Muscle of arm (tissue), 1 donor: ENCODE measurements at regions not wholly inside any gene's neighbourhood (a gene's known extent, or its start where the extent isn't known, plus 50 kb on each side); places are given as distances from the start of the nearest gene placed in this dataset.
"Not testable (repeated sequence)": the region's sequence is repeated elsewhere in the genome, so short reads cannot be mapped to it uniquely, and the experiment has no call there.

ENCODE experiments used
- DNase-seq: peaks from one replicate; pipeline ENCODE4 v3.0.0-alpha.2; 2013

DNA sequence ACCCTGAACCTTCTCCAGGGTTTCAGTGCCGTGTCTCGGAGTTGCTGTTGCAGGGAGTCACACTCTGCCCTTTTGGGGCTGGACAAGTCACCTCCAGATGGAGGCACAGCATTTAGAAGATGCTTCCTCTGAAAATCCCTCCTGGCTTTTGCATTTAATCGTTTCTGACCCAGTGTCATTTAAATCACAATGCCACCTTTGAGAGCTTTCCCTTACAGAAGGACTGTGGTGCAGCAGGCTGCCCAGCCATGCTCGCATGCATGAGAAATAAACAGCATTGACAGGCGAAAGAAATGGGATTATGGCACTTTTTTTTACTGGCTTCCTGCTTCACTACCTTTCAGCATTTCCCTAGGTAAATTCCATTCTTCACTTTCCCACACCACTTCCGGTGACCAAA lies 113.4 kb upstream of the DYRK2 start:
- no peak for DNase-seq

DNA sequence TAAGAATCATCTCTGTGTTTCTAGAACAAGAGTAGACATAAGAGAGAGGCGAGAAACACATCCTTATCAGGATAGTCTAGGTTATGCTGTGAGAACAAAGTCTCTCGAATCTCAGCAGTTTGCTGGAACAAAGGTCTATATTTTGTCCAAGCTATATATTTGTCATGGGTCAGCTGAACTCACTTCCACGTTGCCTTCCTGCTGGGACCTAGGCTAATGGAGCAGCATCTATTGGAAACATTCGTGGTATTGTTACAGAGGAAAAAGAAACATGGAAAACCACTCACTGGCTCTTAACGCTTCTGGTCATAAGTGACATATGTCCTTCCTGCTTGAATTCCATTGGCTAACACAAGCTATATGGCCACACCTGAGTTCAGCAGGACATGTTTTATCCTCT lies 112.6 kb upstream of the DYRK2 start:
- DNase-seq = no peak

DNA sequence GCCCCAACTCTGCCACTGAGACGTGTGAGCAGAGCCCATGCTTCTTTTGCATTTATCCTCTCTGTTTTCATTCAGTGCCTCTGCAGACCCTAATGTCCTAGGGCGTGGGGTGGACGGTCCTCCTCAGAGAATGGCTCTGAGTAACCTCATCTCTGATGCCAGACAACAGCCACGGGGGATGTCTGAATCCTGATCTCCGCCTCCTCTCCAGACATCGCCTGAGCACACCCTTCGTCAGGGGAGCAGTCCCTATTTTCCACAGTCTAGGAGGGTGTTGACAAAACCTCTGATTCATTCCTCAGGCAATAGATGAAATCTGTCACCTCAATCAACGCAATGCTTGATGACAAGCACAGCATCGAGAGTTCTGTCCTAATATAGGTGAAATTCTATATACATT lies 109.2 kb upstream of the DYRK2 start:
- no peak for DNase-seq

DNA sequence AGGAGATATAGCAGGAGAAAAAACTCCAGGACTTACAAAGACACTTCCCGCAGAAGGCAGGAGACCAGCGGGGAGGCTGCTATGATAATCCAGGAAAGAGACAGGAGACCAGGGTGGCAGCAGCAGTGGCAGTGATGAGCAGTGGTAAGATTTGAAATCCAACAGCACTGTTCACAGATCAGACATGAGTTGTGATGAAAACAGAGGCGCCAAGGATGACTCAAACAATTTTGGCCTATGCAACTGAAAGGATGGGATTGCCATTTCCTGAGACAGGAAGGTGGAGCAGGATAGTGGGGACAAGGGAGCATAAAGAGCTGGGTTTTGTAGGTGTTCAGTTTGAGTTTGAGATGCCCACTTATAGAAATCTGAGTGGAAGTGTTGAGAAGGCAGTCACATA lies 108.6 kb upstream of the DYRK2 start:
- no peak for DNase-seq

DNA sequence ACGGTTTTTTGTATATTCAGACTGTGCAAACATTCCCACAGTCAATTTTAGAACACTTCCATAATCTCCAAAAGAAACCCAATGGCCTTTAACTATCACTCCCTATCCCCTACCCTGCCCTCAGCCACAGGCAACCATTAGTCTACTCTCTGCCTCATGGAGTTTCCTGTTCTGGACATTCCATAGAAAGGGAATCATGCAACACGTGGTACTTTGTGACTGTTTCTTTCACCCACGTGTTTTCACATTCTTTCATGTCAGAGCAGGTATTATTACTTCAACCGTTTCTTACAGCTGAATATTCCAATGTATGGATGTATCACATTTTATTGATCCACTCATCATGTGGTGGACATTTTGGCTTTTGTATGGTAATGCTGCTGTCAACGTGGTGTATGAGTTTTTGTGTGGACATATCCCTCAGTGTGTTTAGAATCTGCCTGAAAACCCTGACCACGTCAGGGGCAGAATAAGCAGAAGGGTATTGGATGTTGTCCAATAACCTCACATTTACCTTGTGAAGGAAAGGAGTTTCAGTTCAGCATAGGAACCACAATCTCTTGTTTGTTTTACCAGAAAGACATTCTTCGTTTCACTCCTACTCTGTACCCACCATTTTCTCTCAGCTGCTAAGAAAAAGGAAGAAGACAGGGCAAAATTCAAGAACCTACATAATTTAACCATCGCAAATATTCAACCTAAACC lies 107.5 kb upstream of the DYRK2 start:
- DNase-seq = no peak

DNA sequence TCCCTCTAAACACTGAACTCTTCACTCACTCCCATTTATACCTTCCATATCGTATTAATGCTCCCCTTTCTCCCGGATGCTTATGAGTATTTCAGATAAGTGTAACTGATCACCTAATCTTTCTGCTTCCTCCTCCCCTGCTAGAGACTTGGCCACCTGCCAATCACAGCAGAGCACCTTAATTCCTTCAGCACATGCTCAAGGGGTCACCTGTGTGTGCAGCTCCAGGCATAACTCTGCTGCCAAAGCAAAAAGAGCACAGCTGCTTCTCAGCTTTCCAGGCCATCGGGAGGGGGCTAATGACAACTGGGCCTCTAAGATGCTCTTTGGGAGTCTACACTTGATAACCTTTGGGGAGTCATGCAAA lies 106.9 kb upstream of the DYRK2 start:
- no peak for DNase-seq

DNA sequence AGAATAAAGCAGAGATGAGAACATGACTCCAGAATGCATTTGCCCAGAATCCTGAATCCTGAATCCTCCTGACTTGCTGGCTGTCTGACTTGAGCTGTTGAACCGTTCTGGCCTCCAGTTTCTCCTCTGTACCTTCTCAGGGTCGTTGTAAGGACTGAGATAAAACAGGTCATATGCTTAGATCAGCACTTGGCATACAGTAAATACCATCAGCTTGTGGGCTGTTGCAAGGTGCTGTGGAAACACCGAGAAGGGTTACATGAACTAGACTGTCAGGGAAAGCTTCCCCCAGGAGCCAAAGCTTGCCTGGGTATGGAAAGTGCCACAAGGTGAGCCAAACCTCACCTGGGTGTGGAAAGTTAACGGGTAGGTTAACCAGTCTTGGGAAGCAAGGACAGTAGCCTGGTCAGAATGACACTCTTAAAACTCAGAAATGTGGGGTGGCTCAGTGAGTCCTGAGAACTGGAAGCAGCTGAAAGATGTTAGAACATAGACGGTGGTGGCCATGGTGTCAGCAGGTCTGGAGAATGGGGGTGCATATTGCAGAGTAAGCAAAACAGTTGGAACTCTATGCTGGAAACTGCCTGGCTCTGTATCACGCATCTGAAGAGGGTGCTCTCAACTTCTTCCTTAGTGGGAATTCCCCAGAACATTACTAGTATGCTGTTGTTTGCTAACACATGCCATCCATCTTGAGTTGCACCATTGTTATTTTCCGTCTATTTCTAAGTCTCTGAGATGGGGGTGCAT lies 105.3 kb upstream of the DYRK2 start:
- DNase-seq = no peak

DNA sequence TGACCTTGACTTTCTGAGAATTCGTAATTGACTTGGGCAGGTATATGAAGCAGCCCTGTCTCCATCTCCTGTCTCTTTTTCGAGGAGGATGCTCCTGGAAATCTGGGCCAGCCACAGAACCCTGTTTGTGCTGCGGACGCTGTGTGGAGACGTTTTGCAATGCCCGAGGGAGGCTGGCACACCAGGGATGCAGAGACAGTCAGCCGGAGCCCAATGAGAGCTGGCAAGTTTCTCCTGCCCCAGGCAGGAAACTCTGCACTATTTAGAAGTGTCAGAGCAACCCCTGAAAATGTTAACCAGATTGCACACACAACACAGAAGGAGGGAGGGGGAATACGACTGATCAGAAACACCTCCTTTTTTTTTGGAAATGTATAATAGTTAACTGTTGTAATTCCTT lies 103.2 kb upstream of the DYRK2 start:
- no peak for DNase-seq

DNA sequence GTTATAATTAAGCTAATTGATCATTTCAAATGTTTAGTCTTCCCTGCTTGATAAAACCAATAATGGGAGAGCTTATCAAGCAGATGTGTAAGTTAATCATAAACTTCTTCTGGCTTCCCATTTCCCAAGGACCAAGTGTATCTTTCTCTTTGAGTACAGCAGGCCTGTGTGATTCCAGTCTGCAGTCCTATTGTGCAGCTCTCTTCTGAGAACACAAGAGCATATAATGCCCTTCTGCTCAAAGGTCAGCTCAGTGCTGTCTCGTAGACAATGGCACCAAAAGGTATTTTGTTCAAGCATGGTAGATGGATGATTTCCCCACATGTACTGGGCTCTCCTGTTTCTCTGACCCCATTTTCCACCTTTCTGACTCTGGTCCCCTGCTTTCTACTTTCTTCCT lies 101.8 kb upstream of the DYRK2 start:
- no peak for DNase-seq

DNA sequence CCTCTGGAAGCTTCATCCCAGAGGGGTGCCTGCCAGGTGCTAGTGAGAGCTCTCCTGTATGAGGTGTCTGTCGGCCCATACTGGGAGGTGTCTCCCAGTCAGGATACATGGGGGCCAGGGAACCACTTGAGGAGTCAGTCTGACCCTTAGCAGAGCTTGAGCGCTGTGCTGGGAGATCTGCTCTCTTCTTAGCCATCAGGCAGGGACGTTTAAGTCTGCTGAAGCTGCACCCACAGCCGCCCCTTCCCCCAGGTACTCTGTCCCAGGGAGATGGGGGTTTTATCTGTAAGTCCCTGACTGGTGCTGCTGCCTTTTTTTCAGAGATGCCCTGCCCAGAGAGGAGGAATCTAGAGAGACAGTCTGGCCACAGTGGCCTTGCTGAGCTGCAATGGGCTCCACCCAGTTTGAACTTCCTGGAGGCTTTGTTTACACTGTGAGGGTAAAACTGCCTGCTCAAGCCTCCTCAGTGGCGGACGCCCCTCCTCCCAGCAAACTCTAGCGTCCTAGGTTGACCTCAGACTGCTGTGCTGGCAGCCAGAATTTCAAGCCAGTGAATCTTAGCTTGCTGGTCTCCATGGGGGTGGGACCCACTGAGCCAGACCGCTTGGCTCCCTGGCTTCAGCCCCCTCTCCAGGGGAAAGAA lies 93.3 kb upstream of the DYRK2 start:
- not testable (repeated sequence) for DNase-seq

DNA sequence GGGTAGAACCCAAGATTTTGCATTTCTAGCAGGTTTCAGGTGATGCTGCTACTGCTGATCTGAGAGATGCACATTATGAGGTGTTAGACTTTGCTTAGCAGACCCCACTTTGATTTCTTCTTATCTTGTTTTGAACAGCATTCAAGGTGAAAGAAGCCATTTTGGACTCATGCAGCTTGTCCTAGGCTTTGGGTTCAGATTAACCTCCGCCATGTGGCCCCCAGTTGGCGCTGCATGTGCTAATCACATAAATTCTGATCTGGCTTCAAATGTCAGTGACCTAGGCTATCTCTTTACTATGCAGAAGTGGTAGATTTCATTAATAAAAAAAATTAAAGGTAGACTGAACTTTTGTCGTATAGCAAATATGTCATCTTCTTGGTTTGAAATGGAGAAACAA lies 89.8 kb upstream of the DYRK2 start:
- no peak for DNase-seq

DNA sequence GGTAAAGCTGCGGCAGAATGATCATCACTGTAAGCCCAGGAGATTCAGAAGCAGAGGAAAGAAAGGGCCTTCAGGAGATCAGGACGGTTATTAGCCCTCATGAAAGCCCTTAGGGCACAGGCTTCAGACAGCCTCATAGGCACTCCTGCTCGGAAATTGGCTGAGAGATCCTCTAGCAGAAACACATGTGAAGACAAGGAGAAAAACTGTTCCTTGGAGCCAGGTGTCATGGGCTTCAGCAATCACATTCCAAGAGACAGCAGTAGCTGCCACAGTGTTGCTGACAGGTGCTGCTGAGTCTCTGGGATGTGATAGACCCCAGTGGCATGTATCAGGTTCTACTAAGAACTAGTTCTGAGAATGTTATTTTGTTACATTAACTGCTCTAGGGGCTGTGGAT lies 88.8 kb upstream of the DYRK2 start:
- DNase-seq = no peak

DNA sequence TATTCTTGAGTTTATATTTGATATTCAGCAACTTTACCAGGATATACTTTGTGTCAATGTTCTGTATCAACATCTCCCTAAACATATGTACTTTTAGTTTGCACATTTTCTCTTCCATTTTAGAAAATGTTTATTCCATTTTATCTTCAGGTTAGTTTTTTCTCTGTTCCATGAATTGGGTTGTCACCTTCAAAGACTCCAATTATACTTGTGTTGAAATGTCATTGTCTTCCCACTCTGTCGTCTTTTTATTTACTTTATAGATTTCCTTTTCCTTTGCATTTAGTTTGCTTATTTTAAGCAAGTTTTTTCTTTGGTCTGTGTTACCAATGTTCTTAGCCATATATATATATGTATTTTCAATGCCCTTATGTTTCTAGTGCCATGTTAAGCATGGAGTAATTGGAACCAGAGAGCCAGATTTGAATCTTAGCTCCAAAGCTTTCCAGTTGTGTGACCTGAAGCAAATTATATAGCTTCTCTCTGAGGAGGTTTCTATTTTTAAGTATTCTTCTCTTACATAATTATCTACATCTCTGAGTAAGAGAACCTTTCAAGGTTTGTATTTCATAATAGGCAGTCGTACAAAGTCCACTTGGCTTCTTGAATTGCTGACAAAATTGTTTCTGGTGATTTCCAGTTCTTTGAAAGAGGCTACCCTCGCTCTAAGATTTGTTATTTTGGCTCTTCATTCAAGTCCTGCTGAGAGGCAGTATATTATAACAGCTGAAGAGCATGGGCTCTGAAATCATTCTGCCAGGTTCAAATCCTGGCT lies 85.8 kb upstream of the DYRK2 start:
- no peak for DNase-seq

DNA sequence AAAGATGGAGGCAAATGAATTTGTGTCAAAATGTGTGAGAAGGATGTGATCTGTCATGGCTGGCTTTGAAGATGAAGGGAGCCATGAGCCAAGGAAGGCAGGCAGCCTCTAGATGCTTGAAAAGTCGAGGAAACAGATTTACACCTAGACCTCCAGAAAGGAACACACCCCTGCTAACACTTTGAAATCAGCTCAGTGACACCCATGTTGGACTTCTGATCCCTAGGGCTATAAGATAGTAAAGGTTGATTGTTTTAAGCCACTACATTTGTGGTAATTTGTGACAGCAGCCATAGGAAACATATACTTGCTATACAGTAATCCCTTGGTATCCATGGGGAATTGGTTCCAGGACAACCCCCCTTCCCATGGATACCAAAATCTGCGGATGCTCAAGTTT lies 80.5 kb upstream of the DYRK2 start:
- DNase-seq = no peak

DNA sequence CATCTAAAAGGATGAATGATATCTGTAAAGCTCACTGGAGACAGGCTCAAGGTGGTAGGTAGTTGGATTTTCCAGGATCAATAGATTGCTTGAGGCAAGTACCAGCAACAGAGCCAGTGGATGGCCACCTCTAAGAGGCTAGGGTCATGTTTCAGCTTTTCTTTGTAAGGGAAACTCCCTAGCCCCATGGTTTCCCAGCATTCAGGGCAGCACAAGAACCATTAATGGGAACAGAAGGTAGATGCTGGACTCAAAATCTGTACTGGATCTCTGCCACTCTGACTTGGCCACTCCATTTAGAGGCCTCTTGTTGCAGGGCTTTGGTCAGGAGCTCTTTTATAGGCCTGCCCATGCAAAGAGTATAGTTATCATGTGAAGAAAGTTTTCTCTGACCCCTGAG lies 76.1 kb upstream of the DYRK2 start:
- no peak for DNase-seq

DNA sequence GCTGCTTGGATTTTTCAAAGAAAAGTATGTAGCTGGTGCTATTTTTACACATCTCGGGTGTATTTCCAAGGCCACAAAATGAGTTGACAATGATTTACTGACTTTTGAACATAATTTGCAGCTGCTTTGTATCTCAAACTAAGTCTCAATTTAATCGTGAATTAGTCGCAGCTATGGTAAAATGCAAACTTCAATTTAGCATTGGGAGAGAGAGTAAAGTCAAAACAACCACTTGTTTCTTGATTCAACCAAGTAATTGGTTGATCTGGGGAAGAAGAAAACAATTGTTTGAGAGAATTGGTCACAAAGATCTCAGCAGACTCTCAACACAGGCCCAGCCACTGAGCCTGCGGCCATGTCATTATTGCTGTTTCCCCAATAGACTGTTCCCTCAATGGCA lies 75.0 kb upstream of the DYRK2 start:
- no peak for DNase-seq

DNA sequence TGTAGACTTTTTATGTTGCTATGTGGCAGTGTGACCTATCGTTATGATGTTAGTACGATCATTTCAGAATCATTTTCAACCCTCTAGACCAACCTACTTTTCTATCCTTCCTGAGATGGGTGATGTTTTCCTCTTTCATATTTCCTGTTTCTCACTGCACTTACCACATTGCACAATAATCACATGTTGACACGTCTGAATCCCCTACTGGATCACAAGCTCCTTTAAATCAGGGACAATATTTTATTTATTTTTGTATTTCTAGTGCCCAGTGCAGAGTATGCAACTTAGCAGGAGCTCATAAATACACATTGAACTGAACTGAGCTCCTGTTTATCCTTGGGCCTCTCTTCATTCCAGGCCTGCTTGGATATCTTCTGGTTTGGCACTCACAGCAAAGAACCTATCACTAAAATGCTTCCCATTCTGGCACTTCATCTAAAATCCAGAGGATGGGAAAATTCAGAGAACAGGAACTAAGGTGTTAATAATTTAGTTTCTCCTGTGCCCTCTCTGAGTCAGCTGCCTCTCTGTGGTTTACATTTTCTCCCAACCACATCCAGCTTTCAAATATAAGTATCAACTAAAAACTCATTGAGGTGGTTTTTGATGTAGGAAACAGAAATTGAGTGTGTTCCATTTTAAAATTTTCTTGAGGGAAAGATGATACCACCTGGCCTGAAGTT lies 69.4 kb upstream of the DYRK2 start:
- no peak for DNase-seq

DNA sequence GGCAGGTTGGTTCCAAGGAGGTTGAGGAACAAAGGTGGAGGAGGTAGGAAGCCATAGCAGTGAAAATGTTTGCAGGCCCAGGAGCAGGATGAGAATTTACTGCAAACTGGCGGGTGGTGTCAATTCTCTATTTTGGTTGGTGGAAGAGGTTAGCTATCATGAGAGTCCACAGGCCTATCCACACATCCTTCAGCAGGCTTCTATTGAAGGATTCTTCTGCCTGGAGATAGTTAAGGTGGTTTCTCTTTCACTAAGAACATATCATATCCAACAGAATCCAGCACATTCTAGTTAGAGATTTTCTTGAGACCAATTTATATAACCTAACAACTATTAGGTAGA lies 68.9 kb upstream of the DYRK2 start:
- no peak for DNase-seq

DNA sequence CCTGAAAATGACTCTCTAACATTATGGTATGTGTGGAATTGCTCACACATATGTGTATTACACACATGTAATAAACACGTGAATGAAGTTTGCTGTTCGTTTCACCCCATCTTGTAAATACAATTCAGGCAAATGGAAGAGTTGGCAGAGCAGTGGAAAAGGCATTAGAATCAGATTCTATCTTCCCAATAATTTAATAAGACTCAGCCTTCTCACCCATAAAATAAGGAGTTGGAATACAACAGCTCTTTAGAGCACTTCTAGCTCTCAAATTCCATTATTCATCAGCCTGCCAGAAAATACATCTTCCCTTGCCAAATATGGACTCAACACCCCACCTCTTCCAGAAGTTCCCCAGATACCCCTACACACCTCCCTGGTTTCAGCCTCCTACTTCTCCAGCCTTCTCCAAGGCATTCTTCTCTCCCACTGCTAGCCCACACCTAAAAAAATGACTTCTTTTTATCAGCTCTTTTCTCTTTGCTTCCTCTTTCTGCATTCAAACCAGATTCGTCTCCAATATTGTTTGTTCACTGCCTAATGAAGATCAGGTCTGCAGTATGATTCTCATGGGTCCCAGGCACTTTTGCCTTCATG lies 66.2 kb upstream of the DYRK2 start:
- no peak for DNase-seq

DNA sequence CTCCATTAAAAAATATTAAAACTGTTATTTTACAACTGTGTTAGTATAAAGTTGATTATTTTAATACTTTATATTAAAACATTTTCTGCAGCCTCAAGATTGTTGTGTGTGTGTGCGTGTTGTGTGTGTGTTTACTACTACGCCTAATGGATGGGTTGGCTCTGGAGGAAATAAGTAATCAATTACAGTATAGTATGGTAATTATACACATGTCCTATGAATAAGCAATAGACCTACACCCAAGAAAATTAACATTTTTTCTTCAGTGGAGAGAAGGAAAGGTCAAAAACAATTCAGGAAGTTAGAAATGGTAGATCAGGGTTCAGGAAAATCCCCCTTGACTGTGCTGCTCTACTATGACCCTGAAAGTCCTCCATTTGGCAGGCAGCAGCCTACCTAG lies 65.7 kb upstream of the DYRK2 start:
- no peak for DNase-seq

DNA sequence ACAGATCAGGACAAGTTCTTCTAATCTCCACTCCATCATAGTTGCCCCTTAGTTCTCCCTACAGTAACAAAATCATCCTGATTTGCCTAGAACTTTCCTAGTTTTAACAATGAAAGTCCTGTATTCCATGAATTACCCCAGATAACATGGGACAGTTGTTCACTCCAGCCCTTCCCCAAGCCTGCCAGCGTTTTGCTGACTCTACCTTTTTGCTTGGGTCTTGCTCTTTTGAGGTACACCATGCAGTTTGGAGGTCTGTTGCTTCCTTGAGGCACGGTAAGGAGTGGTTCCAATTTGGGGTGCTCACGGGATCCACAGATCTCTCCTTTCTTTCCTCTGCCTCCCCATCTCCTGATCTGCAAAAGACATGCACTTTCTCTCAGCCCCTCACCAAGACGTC lies 61.6 kb upstream of the DYRK2 start:
- DNase-seq = no peak

DNA sequence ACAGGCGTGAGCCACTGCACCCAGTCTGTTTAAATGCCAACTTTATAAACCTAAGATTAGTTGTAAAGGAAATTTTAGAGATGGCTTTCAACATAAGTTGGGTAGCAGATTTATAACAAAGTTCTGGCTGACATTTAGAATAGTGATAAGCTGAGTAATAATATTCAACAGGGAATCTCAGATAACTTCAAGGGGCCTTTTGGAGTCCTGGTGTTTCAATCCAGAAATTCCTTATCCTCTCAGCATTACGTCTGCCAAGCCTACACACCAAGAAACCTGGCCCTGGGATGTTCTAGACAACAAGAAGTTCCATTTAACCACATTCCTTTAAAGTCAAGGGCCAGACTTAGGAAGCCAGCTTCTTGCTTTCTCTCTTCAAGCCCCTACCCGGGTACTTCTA lies 59.5 kb upstream of the DYRK2 start:
- DNase-seq = no peak
